HCT116 (cell line): ENCODE measurements at regions not wholly inside any gene's neighbourhood (a gene's known extent, or its start where the extent isn't known, plus 50 kb on each side); places are given as distances from the start of the nearest gene placed in this dataset.

Source experiments
- ATAC-seq: fragments of 200-7000 bp; cut with Tn5 transposase; 2 replicates; pipeline ENCODE4 v1.9.1; 2020; ENCODE audit warnings: mild to moderate bottlenecking, moderate library complexity
- BruUV-seq: library from RNA; stranded (reverse); fragments of 400-500 nt; replicated peaks from 2 replicates; lab custom pipeline; 2021; lab: Mats Ljungman, UMichigan
- CTCF ChIA-PET: fragments of 300-600 bp; sonication (Branson Sonifier 250); formaldehyde crosslinking; loops from one replicate; lab custom pipeline; 2021; ENCODE audit warnings: antibody characterized with exemption; lab: Charles Lee
- POLR2A ChIA-PET: fragments of 300-600, 350-600 bp; sonication (Branson Sonifier 250); formaldehyde crosslinking; loops from one replicate; lab custom pipeline; 2021; ENCODE audit warnings: antibody characterized with exemption; lab: Charles Lee
- RAD21 ChIA-PET, 2 experiments: fragments of 300-600 bp; sonication (Branson Sonifier 250); formaldehyde crosslinking; loops; one replicate each; lab custom pipeline; 2023; ENCODE audit warnings: low total read pairs in 2 of 2; ENCODE audit not compliant: uncharacterized antibody in 2 of 2, unreplicated experiment in 2 of 2, low non-redundant PET in 1 of 2; lab: Charles Lee
- DNase-seq: peaks from one replicate; pipeline ENCODE4 v3.0.0-alpha.2; 2010; ENCODE audit warnings: low read depth, low spot score
- H2AFZ ChIP-seq: fragments of 200-600 bp; shearing (Covaris generic), sonication (generic); 2 replicates; pipeline ENCODE4 v1.6.1; 2017; ENCODE audit warnings: low read depth, mixed run types, mixed read lengths, antibody characterized with exemption, low read length; ENCODE audit not compliant: poor library complexity, severe bottlenecking
- H3K27ac ChIP-seq: 2 replicates; pipeline ENCODE4 v1.5.1; 2012; ENCODE audit warnings: low read depth, low read length
- H3K27me3 ChIP-seq: fragments of 200-600 bp; sonication (generic); 2 replicates; pipeline ENCODE4 v1.6.1; 2016; ENCODE audit warnings: mixed run types, low read length, mixed read lengths; ENCODE audit not compliant: insufficient read depth
- H3K36me3 ChIP-seq, 2 experiments: fragments of 200-500 bp in 1 of 2; fragments of 200-600 bp in 1 of 2; sonication (Bioruptor generic) in 1 of 2; sonication (generic) in 1 of 2; 2 replicates each; pipeline versions ENCODE4 v1.5.1 to v1.6.1; 2014 to 2016; ENCODE audit warnings: low read length in 2 of 2, inconsistent platforms in 1 of 2, mixed read lengths in 1 of 2, mixed run types in 1 of 2; ENCODE audit not compliant: insufficient read depth in 2 of 2, control insufficient read depth in 1 of 2
- H3K4me1 ChIP-seq, 2 experiments: fragments of 200-600 bp in 1 of 2; sonication (generic) in 1 of 2; 2 replicates each; pipeline versions ENCODE4 v1.5.1 to v1.6.1; 2012 to 2017; ENCODE audit warnings: low read length in 2 of 2, inconsistent platforms in 1 of 2, mild to moderate bottlenecking in 1 of 2, mixed read lengths in 1 of 2, mixed run types in 1 of 2, moderate library complexity in 1 of 2; ENCODE audit not compliant: insufficient read depth in 2 of 2, control insufficient read depth in 1 of 2
- H3K4me2 ChIP-seq: fragments of 200-600 bp; sonication (generic); 2 replicates; pipeline ENCODE4 v1.6.1; 2017; ENCODE audit warnings: mixed run types, low read length, mixed read lengths
- H3K4me3 ChIP-seq, 2 experiments: fragments of 200-600 bp in 1 of 2; sonication (generic) in 1 of 2; replicated peaks in 1 of 2; 2 replicates each; pipeline ENCODE4 v1.5.1; 2011 to 2016; ENCODE audit warnings: low read length in 2 of 2, control low read depth in 1 of 2, low read depth in 1 of 2, mild to moderate bottlenecking in 1 of 2, mixed read lengths in 1 of 2, mixed run types in 1 of 2
- H3K79me2 ChIP-seq: fragments of 200-600 bp; sonication (generic); 2 replicates; pipeline ENCODE4 v1.6.1; 2017; ENCODE audit warnings: mild to moderate bottlenecking, mixed run types, low read length, moderate library complexity, mixed read lengths; ENCODE audit not compliant: insufficient read depth
- H3K9ac ChIP-seq: fragments of 200-600 bp; sonication (generic); 2 replicates; pipeline ENCODE4 v1.6.1; 2016; ENCODE audit warnings: low read length, mixed read lengths
- H3K9me2 ChIP-seq: fragments of 200-600 bp; sonication (generic), shearing (Covaris generic); 2 replicates; pipeline ENCODE4 v1.6.1; 2017; ENCODE audit warnings: mixed run types, mild to moderate bottlenecking, moderate library complexity; ENCODE audit not compliant: insufficient read depth
- H3K9me3 ChIP-seq, 2 experiments: fragments of 200-500 bp in 1 of 2; fragments of 200-600 bp in 1 of 2; sonication (Bioruptor generic) in 1 of 2; sonication (generic) in 1 of 2; 2 replicates each; pipeline ENCODE4 v1.6.1; 2014 to 2017; ENCODE audit warnings: low read length in 2 of 2, mixed read lengths in 2 of 2, inconsistent platforms in 1 of 2, low read depth in 1 of 2, mild to moderate bottlenecking in 1 of 2, mixed run types in 1 of 2, moderate library complexity in 1 of 2; ENCODE audit not compliant: control insufficient read depth in 1 of 2, insufficient read depth in 1 of 2
- H4K20me1 ChIP-seq: fragments of 200-600 bp; sonication (generic), shearing (Covaris generic); 2 replicates; pipeline ENCODE4 v1.6.1; 2017; ENCODE audit warnings: mixed run types, mild to moderate bottlenecking, moderate library complexity; ENCODE audit not compliant: insufficient read depth
- ATF3 ChIP-seq: IDR thresholded peaks from 2 replicates; pipeline ENCODE4 v1.6.1; 2012
- CBX3 ChIP-seq: IDR thresholded peaks from 2 replicates; pipeline ENCODE4 v1.6.1; 2012; ENCODE audit warnings: low read depth
- CEBPB ChIP-seq: IDR thresholded peaks from 2 replicates; pipeline ENCODE4 v1.6.1; 2012; ENCODE audit warnings: low read depth
- CTCF ChIP-seq, 3 experiments: fragments of 200-600 bp in 1 of 3; sonication (generic) in 1 of 3; IDR thresholded peaks in 2 of 3; conservative IDR thresholded peaks in 1 of 3; 2 replicates each; pipeline ENCODE4 v1.5.1; 2012 to 2017; ENCODE audit warnings: low read depth in 2 of 3, low read length in 2 of 3, antibody characterized with exemption in 1 of 3, borderline replicate concordance in 1 of 3, control low read depth in 1 of 3, mild to moderate bottlenecking in 1 of 3, mixed read lengths in 1 of 3, mixed run types in 1 of 3, moderate library complexity in 1 of 3; ENCODE audit not compliant: insufficient read depth in 1 of 3
- EGR1 ChIP-seq: IDR thresholded peaks from 2 replicates; pipeline ENCODE4 v1.6.1; 2012; ENCODE audit warnings: low read depth
- ELF1 ChIP-seq: IDR thresholded peaks from 2 replicates; pipeline ENCODE4 v1.6.1; 2012; ENCODE audit warnings: low read depth, borderline replicate concordance
- EZH2phosphoT487 ChIP-seq: fragments of 200-600 bp; IDR thresholded peaks from 2 replicates; pipeline ENCODE4 v1.6.1; 2018; ENCODE audit warnings: antibody characterized with exemption, borderline replicate concordance
- JUND ChIP-seq: IDR thresholded peaks from 2 replicates; pipeline ENCODE4 v1.6.1; 2012
- MAX ChIP-seq: IDR thresholded peaks from 2 replicates; pipeline ENCODE4 v1.6.1; 2012
- POLR2AphosphoS5 ChIP-seq: IDR thresholded peaks from 2 replicates; pipeline ENCODE4 v1.6.1; 2011; ENCODE audit warnings: mild to moderate bottlenecking, low read depth, low read length, moderate library complexity
- RAD21 ChIP-seq: IDR thresholded peaks from 2 replicates; pipeline ENCODE4 v1.6.1; 2012; ENCODE audit warnings: low read depth, mild to moderate bottlenecking
- REST ChIP-seq: IDR thresholded peaks from 2 replicates; pipeline ENCODE4 v1.6.1; 2012; ENCODE audit warnings: low read depth
- SIN3A ChIP-seq: IDR thresholded peaks from 2 replicates; pipeline ENCODE4 v1.6.1; 2012; ENCODE audit warnings: low read depth
- SP1 ChIP-seq: IDR thresholded peaks from 2 replicates; pipeline ENCODE4 v1.6.1; 2012; ENCODE audit warnings: low read depth
- SRF ChIP-seq: IDR thresholded peaks from 2 replicates; pipeline ENCODE4 v1.6.1; 2012; ENCODE audit warnings: low read depth
- TCF7L2 ChIP-seq: IDR thresholded peaks from 2 replicates; pipeline ENCODE4 v1.7.0; 2011; ENCODE audit warnings: borderline replicate concordance, inconsistent platforms; ENCODE audit not compliant: insufficient read depth, insufficient read length; ENCODE audit errors: extremely low read depth
- ZNF274 ChIP-seq: fragments of 200-500 bp; sonication (Bioruptor generic); IDR thresholded peaks from 2 replicates; pipeline ENCODE4 v1.6.1; 2014; ENCODE audit warnings: mild to moderate bottlenecking, low read depth, low read length, inconsistent platforms
- intact Hi-C: fragments of 100-400 bp; cut with micrococcal nuclease; formaldehyde crosslinking; loops from 2 replicates; pipeline ENCODE4 v1.10.0; 2022

- H3K36me3 ChIP-seq: no peaks in the 10 kb centered on the region
- no peak for DNase-seq
- no peak for ATAC-seq
- H3K4me1 ChIP-seq: peaks cover 0 to 5% of the 10 kb centered on the region in 2 experiments; a peak in 1 of 4 replicates
- no TSS peak for BruUV-seq
- H3K9me2 ChIP-seq: no peaks in the 10 kb centered on the region
- TF ChIP-seq REST (no peak), MAX (no peak), ZNF274 (no peak), JUND (no peak), CEBPB (no peak), CTCF (IDR thresholded peaks at IDR 0.05 in 2 of 3, conservative IDR thresholded peaks at IDR 0.05 in 1 of 3; ENCODE audit: borderline replicate concordance in 1 of 3, insufficient read depth in 1 of 3, low read depth in 2 of 3, low read length in 2 of 3) (no peak), TCF7L2 (no peak), SRF (no peak), POLR2AphosphoS5 (no peak), EZH2phosphoT487 (no peak), CBX3 (no peak), ATF3 (no peak), SIN3A (no peak), EGR1 (no peak), RAD21 (no peak), ELF1 (no peak), SP1 (no peak)
- TF ChIP-seq, all 23 proteins: peak for 0
- H3K9ac ChIP-seq: no peak overlapping the region
- ChIA-PET RAD21 (no interaction called here), CTCF (no interaction called here), POLR2A (no interaction called here)
- H3K4me2 ChIP-seq: no peak overlapping the region
- H3K79me2 ChIP-seq: no peaks in the 10 kb centered on the region
- no peak overlapping the region for H3K27ac ChIP-seq
- no peaks in the 10 kb centered on the region for H4K20me1 ChIP-seq
- H3K27me3 ChIP-seq: no peaks in the 10 kb centered on the region
- intact Hi-C loops: no loop called here
- H3K4me3 ChIP-seq: no peak overlapping the region
- no peak overlapping the region for H2AFZ ChIP-seq
- no peaks in the 10 kb centered on the region for H3K9me3 ChIP-seq
Measured at GRCh38 chr9:90974643-90975245, 173.1 kb downstream of the SYK start.
